ENCODE measurements at regions not wholly inside any gene's neighbourhood (a gene's known extent, or its start where the extent isn't known, plus 50 kb on each side); places are given as distances from the start of the nearest gene placed in this dataset.
"Not testable (repeated sequence)": the region's sequence is repeated elsewhere in the genome, so short reads cannot be mapped to it uniquely, and the experiment has no call there.

- no peak for DNase-seq
Observed at GRCh38 chrX:46366381-46367207, 178.6 kb downstream of the ZNF674 start.

DNA sequence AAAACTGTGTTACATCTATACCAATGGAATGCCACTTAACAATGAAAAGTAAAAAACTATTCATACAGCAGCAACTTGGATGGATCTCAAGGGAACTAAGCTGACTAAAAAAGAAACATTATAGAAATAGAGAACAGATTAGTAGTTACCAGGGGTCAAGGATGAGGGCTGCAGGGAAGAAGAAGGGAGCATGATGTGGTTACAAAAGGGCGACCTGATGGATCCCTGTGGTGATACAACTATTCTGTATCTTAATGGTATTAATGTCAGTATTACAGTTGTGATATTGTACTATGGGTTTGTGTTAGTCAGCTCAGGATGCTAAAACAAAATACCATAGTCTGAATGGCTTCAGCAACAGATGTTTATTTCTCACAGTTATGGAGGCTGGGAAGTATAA lies 190.7 kb downstream of the ZNF674 start:
- DNase-seq: no peak

- no peak for DNase-seq
Observed at GRCh38 chrX:46341767-46342322, 203.4 kb downstream of the ZNF674 start.

GRCh38 chrX:46340696-46341095 lies 204.5 kb downstream of the ZNF674 start:
- DNase-seq: no peak

DNA sequence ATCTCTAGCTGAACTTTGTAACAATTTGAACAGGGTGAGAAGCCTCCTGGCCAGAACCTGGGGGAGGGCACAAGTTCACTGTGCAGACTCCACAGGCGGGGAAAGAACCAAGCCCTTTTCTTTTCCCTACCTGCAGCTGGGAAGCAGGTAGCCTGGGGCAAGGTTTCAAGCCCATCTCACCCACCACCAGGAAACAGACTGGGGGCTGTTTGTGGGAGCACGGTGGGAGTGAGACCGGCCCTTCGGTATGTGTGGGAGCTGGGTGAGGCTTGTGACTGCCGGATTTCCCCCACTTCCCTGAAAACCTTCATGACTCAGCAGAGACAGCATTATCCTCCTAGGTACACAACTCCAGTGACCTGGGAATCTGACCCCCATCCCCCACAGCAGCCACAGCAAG lies 211.7 kb downstream of the ZNF674 start:
- DNase-seq: no peak

DNA sequence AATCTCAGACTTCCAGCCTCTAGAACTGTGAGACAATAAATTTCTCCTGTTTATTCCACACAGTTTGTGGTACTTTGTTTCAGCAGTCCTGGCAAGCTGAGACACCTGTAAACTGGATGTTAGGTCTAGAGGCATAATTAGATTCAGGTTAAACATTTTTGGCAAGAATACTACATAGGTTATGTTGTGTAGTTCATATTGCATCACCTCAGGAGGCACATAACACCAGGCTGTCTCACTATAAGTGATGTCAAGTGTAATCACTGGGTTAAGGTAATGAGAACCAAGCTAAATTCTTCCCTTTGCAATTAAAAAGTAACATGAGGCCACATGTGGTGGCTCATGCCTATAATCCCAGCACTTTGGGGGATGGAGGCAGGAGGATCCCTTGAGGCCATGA lies 214.2 kb downstream of the ZNF674 start:
- no peak for DNase-seq

- DNase-seq: no peak
Observed at GRCh38 chrX:46330513-46330912, 214.7 kb downstream of the ZNF674 start.

- DNase-seq: no peak
Observed at GRCh38 chrX:46328133-46328532, 217.1 kb downstream of the ZNF674 start.

DNA sequence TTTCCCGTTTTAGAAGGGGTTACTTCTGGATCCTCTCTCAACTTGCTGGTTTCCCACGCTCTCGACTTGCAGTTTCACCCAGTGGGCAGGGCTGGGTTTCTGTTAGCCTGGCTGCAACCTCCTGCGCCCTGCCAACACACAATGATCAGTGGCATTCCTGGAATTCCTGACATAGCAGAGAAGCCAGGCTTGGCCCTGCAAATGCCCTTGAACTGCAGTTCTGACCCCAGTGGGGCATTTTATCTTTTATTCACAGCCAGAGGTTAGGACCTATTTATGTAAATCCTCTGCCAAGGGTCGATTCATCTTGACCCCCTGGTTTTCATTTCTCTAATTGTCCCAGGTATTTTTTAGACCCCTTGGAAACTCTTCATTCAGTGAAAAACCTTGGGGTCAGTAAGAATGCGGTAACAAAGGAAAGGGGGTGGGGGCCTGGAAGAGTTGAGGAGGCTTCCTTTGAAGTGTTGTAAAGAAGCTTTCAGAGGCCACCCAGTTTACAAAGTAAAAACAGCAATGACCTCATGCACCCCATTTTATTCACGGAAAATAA lies 217.6 kb downstream of the ZNF674 start:
- DNase-seq: no peak

- no peak for DNase-seq
Observed at GRCh38 chrX:46326161-46326560, 219.1 kb downstream of the ZNF674 start.

DNA sequence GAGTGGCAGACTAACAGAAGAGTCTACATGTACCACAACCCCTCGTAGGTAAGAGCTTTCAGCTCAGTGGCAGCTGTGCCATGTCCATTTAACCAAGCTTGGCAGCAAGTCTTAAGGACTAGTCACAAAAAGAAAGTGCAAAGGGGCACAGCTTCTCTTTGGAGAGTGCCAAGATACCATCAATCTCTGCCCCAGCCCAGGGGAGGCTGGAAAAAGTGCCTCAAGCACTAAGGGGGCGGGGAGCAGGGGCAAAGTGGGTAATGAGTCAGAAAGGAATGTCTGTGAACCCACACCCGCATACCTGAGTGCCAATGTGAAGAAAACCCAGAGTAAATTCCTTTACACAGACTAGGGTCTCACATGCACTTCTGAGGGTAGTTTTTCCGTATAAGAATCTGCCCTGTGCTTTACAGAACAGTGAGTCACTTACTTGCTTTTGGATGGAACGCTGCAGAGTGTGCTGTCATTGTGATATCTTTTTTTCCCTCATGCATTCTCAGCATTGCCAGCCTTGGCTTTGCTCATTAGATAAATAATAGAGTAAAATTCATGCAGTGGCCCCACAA lies 219.8 kb downstream of the ZNF674 start:
- no peak for DNase-seq

DNA sequence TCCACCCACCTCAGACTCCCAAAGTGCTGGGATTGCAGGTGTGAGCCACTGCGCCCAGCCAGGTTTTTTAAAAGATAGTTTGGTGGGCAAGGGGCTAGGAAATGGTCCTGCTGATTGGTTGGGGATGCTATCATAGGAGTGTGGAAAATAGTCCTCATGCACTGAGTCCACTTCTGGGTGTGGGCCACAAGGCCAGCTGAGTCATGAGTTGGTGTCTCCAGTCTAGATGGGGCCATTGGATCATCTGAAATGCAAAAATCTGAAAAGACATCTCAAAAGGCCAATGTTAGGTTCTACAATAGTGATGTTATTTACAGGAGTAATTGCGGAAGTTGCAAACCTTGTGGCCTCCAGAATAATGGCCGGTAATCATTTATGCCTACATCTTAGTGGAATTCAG lies 221.1 kb downstream of the ZNF674 start:
- DNase-seq: no peak

- DNase-seq: not testable (repeated sequence)
Observed at GRCh38 chrX:46322929-46323328, 222.3 kb downstream of the ZNF674 start.

GRCh38 chrX:46321676-46322075 lies 223.5 kb downstream of the ZNF674 start:
- DNase-seq: no peak

- DNase-seq: no peak
Observed at GRCh38 chrX:46319750-46320149, 225.5 kb downstream of the ZNF674 start.

DNA sequence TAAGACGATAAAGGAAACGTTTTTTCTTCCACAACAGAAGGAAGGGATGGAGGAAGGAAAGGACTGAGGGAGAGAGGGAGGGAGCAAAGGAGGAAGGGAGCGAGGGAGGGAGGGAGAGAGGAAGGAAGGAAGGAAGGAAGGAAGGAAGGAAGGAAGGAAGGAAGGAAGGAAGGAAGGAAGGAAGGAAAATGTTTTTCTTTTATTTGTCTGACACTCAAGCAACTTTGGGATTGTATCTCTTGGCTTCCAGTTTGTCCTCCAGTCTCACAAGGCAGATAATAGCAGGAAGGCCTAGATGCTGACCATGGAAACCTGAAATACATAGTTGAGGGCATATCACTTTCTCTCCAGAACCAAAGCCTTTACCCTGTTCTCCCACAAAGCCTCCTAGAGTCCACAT lies 226.7 kb downstream of the ZNF674 start:
- DNase-seq: no peak

- DNase-seq: no peak
Observed at GRCh38 chrX:46317163-46317562, 228.1 kb downstream of the ZNF674 start.

GRCh38 chrX:46311581-46312120 lies 233.6 kb downstream of the ZNF674 start:
- DNase-seq: no peak

DNA sequence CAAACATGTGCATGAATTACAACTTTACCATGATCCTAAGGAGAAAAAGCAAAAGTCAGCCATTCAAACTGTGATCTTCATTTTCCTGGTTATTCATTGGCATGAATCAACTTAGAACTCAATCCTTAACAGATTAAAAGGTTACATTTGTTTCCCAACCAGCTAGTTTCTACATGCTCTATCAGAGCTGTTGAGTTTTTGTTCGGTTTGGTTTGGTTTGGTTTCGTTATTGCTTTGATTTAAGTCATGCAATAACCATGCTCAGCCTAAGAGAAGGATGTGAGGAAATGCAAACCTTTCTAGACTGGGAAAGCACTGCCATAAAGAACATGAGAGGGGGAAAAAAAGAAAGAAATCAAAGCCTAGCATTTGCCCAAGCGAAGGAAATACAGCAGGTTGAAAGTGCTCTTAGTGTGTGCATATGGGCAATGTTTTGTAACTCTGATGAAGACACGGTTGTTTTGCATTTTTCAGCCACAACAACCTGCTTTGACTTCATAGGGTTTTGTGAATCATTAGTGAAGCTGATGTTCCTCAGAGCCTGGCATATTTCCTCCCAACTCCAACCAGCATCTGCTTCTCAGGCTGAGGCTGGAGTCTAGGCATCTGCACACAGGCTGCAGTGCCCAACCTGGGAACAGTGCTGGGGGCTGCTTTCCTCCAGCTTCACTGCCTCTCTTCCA lies 234.3 kb downstream of the ZNF674 start:
- DNase-seq: no peak

GRCh38 chrX:46308110-46308509 lies 237.1 kb downstream of the ZNF674 start:
- DNase-seq: no peak

DNA sequence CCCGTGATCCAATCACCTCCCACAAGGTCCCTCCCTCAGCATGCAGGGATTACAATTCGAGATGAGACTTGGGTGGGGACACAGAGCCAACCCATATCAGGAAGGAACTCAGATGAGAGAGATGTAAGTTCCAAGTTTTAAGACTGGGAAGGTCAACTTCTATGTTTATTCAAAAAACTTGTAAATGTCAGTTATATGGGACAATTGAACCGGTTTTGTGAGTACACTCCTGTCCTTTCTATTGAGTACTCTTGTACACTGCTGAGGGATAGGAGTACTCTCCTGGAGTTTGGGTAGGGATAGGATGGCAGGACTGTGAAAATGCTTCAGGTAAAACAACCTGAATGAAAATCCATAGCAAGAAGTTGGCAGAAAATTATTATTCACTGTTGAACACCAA lies 239.1 kb downstream of the ZNF674 start:
- no peak for DNase-seq

- DNase-seq: no peak
Observed at GRCh38 chrX:46305431-46305830, 239.8 kb downstream of the ZNF674 start.

DNA sequence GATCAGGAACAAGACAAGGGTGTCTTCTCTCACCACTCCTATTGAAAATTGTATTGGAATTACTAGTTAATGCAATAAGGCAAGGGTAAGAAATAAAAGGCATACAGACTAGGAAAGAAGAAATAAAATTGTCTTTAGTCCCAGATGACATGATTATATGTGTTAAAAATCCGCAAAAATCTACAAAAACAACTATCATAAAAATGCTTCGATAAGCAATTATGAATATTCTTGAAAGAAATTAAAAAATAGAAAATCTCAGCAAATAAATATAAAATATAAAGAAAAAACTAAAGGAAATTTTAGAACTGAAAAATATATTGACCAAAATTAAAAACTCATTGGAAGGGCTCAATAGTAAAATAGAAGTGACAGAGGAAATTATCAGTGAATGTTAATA lies 243.3 kb downstream of the ZNF674 start:
- DNase-seq: no peak

All from CD4-positive, alpha-beta T cell treated with Interleukin-15 for 1 hour (primary cell).